Cardiac muscle cell (in vitro differentiated cells and primary cell): ENCODE measurements at regions not wholly inside any gene's neighbourhood (a gene's known extent, or its start where the extent isn't known, plus 50 kb on each side); places are given as distances from the start of the nearest gene placed in this dataset.

Source experiments
- DNase-seq, 2 donors: peaks; one replicate each; pipeline versions ENCODE4 v3.0.0 to v3.0.0-alpha.2; 2010 to 2017; ENCODE audit warnings: low read depth in 1 of 2, low spot score in 1 of 2
- H3K27ac ChIP-seq: fragments of 200-600 bp; sonication (generic); 2 replicates; pipeline ENCODE4 v1.5.1; 2016
- H3K27me3 ChIP-seq: fragments of 200-600 bp; sonication (generic); 2 replicates; pipeline ENCODE4 v1.6.0; 2016; ENCODE audit warnings: control low read depth
- H3K36me3 ChIP-seq: fragments of 200-600 bp; sonication (generic); 2 replicates; pipeline ENCODE4 v1.5.1; 2016; ENCODE audit warnings: control low read depth
- H3K4me1 ChIP-seq: fragments of 200-600 bp; sonication (generic); 2 replicates; pipeline ENCODE4 v1.8.1; 2017; ENCODE audit warnings: low read depth, mild to moderate bottlenecking, mixed run types
- H3K4me3 ChIP-seq: fragments of 200-600 bp; sonication (generic); 2 replicates; pipeline ENCODE4 v1.5.1; 2016; ENCODE audit warnings: mild to moderate bottlenecking
- H3K9me3 ChIP-seq: fragments of 200-600 bp; sonication (generic); 2 replicates; pipeline ENCODE4 v1.5.1; 2017; ENCODE audit warnings: low read depth, mild to moderate bottlenecking, control low read depth
- CTCF ChIP-seq: IDR thresholded peaks from 2 replicates; pipeline ENCODE4 v1.5.1; 2012; ENCODE audit warnings: low read depth, mild to moderate bottlenecking, low read length

DNA sequence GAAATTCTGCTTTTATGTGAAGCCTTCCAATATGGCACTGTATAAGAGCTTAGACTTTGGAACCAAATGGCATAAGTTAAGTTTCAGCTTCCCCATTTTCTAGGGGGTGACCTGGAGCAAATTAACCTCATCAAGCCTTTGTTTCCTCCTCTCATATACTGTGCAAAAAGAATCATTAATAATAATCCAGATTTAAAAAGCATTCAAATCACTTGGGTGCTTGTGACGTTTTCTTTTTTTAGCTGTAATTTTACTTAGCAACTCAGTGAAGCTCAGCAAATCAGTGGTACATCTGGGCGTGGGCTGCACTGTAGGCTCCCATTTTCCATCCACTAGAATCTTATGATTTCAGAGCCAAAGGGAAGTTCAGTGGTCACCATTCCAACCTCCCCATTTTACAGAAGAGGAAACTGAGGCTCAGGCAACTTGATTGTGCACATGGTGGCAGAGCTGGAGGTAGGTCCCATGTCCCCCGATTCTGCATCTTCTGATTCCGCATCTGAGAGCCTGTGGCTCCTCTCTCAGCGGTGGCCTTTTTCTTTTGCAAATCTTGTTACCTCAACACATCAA, 131.2 kb downstream of the SNAPC1 start:
- Histone ChIP-seq H3K4me3 (no peak overlapping the region), H3K36me3 (no peaks in the 10 kb centered on the region), H3K27ac (no peak overlapping the region), H3K27me3 (no peaks in the 10 kb centered on the region), H3K4me1 (no peaks in the 10 kb centered on the region), H3K9me3 (no peaks in the 10 kb centered on the region)
- DNase-seq = no peak
- TF ChIP-seq CTCF = no peak

DNA sequence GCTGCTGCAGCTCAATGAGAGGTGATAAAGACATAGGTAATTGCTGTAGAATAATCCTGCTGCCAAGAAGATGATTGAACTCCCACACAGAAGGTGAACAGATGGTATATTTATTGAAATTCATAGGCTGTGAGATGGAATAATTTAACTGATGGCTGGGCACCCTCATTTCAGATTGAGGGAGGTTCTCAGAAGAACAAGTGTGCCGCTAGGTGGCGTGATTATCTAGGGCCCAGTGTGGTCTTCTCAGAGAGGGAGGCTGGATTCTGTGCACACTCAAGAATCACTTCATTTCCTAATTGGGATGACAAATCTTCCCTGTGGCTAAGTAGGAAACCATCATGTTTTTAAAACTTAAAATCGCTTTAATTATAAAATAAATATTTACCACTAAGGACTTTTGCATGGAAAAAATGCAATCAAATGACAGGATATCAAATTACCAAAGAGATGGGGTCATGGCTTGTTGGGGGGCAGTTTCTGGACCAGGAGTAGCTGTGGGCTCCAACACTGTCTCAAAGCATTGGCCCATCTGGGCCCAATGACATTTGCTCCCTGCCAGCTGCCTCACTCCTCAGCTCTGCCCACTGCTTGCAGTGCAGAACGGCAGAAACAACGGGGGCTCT, 132.3 kb downstream of the SNAPC1 start:
- DNase-seq = peak; percentile 80 to 88
- H3K36me3 ChIP-seq = no peaks in the 10 kb centered on the region

DNA sequence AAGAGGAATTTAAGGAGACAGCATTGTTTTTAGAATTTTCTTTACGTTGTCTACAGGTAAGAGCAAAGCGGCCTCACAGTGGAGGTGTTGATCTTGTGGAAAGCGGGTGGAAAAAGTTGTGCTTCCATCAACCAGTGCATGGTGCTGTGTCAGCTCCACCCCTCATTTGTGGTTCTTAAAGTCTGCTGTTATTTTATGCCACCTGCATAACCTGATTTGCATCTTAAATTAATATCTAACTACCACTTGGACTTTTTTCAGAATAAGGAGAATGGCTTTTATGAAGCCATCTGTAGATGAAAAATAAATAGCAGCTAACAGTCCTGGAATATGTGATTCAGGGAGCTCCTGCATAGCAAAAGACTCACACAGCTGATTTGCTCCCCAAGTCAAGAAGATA, 135.1 kb downstream of the SNAPC1 start:
- Histone ChIP-seq H3K9me3 (no peaks in the 10 kb centered on the region), H3K4me3 (no peak overlapping the region), H3K27ac (no peak overlapping the region), H3K4me1 (no peaks in the 10 kb centered on the region), H3K36me3 (no peaks in the 10 kb centered on the region), H3K27me3 (no peaks in the 10 kb centered on the region)
- TF ChIP-seq CTCF = no peak
- no peak for DNase-seq

More for the DNA sequence above, 132.3 kb downstream of the SNAPC1 start:
- peak; percentile 86 for TF ChIP-seq CTCF
- H3K4me1 ChIP-seq = no peaks in the 10 kb centered on the region
- H3K9me3 ChIP-seq = no peaks in the 10 kb centered on the region
- H3K4me3 ChIP-seq = no peak overlapping the region
- no peaks in the 10 kb centered on the region for H3K27me3 ChIP-seq
- H3K27ac ChIP-seq = no peak overlapping the region

DNA sequence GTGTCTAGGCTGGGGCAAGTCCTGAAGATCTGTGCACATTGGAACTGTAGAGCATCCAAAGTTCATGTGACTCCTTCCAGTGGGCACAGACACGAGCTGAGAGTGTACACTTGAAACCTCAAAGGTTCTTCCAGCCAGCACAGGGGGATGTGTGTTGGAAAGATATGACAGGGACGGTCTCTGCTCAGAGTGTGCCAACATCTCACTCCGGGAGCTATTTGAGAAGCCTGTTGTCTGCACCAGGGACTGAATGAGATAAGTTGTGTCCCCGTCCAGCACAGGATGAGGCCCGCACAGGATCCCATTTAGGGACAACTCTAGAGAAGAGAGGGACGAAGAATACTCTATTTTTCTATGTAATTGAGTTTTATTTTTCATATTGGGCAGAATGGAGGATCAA, 136.3 kb downstream of the SNAPC1 start:
- no peak for DNase-seq
- Histone ChIP-seq H3K4me1 (no peaks in the 10 kb centered on the region), H3K36me3 (no peaks in the 10 kb centered on the region), H3K27ac (no peak overlapping the region), H3K27me3 (no peaks in the 10 kb centered on the region), H3K9me3 (no peaks in the 10 kb centered on the region), H3K4me3 (no peak overlapping the region)
- no peak for TF ChIP-seq CTCF

- H3K9me3 ChIP-seq = no peaks in the 10 kb centered on the region
- no peak for DNase-seq
- no peak overlapping the region for H3K27ac ChIP-seq
- H3K36me3 ChIP-seq = no peaks in the 10 kb centered on the region
- H3K27me3 ChIP-seq = no peaks in the 10 kb centered on the region
- TF ChIP-seq CTCF = no peak
- H3K4me3 ChIP-seq = no peak overlapping the region
- H3K4me1 ChIP-seq = no peaks in the 10 kb centered on the region
Observed at GRCh38 chr14:61899497-61899896, 137.3 kb downstream of the SNAPC1 start.

- no peak for DNase-seq
- TF ChIP-seq CTCF = no peak
Observed at GRCh38 chr14:61904946-61905345, 142.7 kb downstream of the SNAPC1 start.

More at GRCh38 chr14:61904946-61905345, 142.7 kb downstream of the SNAPC1 start:
- H3K4me3 ChIP-seq = no peak overlapping the region
- no peaks in the 10 kb centered on the region for H3K4me1 ChIP-seq
- H3K27ac ChIP-seq = no peak overlapping the region
- no peaks in the 10 kb centered on the region for H3K36me3 ChIP-seq
- no peaks in the 10 kb centered on the region for H3K9me3 ChIP-seq
- no peaks in the 10 kb centered on the region for H3K27me3 ChIP-seq
